WTC11 (cell line): ENCODE measurements at regions not wholly inside any gene's neighbourhood (a gene's known extent, or its start where the extent isn't known, plus 50 kb on each side); places are given as distances from the start of the nearest gene placed in this dataset.

Source experiments
- MXD4 ChIP-seq: fragments of 250-450 bp; sonication (Bioruptor Pico); IDR thresholded peaks from 2 replicates; pipeline ENCODE4 v1.8.0; 2021; ENCODE audit warnings: mild to moderate bottlenecking, moderate library complexity, borderline replicate concordance
- PRRX2 ChIP-seq: fragments of 250-450 bp; sonication (Bioruptor Pico); IDR thresholded peaks from 2 replicates; pipeline ENCODE4 v1.8.0; 2021; ENCODE audit warnings: mild to moderate bottlenecking
- TF ChIP-seq, protein P1 (sequence below): sonication (generic); formaldehyde crosslinking; IDR thresholded peaks from 2 replicates; pipeline ENCODE4 v1.8.0; 2023; ENCODE audit warnings: missing genetic modification reagents
- TF ChIP-seq, protein P2 (sequence below): sonication (generic); formaldehyde crosslinking; IDR thresholded peaks from 2 replicates; pipeline ENCODE4 v1.8.1; 2023; ENCODE audit warnings: mild to moderate bottlenecking, missing genetic modification reagents

DNA sequence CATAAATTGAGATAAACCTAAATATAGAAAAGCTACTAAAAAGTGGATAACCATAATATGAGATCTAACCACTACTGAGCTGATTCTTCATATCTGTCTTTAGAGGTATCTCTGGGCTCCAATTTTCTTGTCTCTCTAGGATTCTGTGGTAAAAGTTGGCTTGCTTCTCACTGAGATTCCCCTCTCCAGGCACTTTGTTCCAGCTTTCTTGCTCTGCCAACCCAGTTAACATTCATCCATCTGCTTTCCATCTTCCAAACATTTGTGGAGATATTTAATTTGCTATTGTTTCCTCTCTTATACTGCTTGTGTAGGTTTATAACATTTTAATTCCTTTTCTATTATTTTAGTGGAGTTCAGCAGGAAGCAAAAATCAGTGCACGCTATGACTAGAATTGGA lies 97.6 kb upstream of the LMCD1 start:
- TF ChIP-seq, protein P1, sequence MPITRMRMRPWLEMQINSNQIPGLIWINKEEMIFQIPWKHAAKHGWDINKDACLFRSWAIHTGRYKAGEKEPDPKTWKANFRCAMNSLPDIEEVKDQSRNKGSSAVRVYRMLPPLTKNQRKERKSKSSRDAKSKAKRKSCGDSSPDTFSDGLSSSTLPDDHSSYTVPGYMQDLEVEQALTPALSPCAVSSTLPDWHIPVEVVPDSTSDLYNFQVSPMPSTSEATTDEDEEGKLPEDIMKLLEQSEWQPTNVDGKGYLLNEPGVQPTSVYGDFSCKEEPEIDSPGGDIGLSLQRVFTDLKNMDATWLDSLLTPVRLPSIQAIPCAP (CRISPR knock-in tag) = no peak
- no peak for TF ChIP-seq PRRX2 (CRISPR knock-in tag)
- no peak for TF ChIP-seq MXD4 (CRISPR knock-in tag)
- TF ChIP-seq, protein P2, sequence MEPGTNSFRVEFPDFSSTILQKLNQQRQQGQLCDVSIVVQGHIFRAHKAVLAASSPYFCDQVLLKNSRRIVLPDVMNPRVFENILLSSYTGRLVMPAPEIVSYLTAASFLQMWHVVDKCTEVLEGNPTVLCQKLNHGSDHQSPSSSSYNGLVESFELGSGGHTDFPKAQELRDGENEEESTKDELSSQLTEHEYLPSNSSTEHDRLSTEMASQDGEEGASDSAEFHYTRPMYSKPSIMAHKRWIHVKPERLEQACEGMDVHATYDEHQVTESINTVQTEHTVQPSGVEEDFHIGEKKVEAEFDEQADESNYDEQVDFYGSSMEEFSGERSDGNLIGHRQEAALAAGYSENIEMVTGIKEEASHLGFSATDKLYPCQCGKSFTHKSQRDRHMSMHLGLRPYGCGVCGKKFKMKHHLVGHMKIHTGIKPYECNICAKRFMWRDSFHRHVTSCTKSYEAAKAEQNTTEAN (CRISPR knock-in tag) = no peak
